RCC 7860 (cell line): ENCODE measurements at regions not wholly inside any gene's neighbourhood (a gene's known extent, or its start where the extent isn't known, plus 50 kb on each side); places are given as distances from the start of the nearest gene placed in this dataset.

Source experiments
- DNase-seq: peaks from one replicate; pipeline ENCODE4 v3.0.0-alpha.2; 2015; ENCODE audit warnings: low spot score
- FAIRE-seq: peaks from 2 replicates; lab custom pipeline; 2012; peaks lifted over from hg19 to GRCh38; lab: Jason Lieb, UNC

DNA sequence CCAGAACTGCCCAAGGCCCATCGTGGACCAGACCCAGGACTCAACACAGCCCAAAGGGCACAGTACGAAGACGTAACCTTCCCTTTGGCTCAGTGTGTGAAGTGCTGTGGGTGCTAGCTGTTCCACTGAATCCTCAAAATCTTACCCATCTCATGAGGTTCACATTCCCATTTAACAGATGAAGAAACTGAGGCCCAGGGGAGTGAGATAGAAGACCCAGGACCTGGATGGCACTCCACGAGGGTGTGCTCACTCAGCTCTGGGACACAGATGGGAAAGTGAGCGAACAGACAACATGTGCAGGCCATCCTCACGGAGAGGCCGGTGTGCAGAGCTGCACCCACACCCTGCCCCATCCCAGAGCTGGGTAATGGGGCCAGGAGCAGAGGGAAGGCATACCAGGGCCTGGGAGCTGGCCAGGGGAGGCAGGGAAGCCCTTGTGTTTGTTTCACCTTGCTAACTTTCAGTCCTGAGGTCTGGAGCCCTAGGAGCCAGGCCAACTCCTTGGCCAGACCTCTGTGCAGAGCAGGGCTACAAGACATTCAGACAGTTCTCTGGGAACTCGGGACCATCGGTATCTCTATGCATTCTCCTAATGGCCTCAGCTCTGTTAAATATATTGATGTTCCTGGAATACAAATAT lies 100.3 kb upstream of the ZMIZ1 start:
- FAIRE-seq (no peak), DNase-seq (no peak)

DNA sequence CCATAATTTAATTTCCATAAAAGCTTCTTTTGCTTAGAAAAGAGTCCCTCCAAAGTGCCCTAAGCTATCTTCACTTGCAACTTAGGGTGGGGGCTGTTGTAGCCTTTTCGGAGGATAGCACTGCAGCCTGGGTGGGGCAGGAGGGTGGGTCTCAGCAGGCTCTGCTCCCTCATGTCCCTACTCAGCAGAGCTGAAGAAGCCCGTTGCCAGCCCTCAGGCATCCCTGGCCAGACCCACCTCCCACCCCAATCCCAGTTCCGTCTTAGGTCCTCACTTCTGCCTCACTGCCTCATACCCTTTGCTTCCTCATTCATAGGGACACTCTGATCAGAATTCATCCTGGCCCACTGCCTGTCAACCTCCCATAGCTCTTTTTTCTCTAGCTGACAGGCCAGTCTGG lies 99.8 kb upstream of the ZMIZ1 start:
- no peak for FAIRE-seq
- no peak for DNase-seq

DNA sequence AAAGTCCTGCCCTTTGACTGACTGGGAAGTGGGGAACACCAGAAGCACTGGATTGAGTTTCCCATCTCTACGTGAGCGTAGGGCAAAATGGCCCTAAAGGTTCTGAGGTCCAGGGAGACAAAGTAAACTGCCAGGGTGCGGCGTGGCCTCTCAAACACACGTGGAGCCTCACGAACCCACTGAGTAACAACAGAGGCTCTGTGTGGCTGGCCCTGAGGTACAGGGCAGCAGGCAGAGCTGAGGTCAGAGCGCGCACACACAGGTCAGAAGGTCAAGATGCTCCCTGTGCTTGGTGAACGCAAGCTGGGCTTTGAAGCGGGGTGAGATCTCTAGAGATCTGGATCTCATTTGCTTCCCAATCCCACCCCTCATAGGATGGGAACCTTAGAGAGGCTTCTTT lies 99.0 kb upstream of the ZMIZ1 start:
- DNase-seq (no peak), FAIRE-seq (no peak)

DNA sequence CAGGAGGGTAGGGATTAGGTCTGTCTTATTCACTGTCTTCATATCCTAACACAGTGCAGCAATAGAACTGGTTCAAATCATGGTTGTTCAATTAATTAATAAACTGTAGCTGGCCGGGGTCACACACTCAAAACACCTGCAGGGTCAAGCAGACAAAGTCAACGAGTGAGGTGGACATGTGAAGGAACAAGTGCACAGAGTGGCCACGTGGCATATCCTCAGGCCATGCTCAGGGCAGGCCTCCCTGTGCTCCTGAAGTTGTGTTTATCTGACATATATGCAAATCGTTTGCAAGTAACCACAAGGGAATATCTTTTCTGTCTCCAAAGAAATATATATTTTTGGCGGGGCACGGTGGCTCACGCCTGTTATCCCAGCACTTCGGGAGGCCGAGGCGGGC lies 98.5 kb upstream of the ZMIZ1 start:
- no peak for FAIRE-seq
- DNase-seq = no peak

DNA sequence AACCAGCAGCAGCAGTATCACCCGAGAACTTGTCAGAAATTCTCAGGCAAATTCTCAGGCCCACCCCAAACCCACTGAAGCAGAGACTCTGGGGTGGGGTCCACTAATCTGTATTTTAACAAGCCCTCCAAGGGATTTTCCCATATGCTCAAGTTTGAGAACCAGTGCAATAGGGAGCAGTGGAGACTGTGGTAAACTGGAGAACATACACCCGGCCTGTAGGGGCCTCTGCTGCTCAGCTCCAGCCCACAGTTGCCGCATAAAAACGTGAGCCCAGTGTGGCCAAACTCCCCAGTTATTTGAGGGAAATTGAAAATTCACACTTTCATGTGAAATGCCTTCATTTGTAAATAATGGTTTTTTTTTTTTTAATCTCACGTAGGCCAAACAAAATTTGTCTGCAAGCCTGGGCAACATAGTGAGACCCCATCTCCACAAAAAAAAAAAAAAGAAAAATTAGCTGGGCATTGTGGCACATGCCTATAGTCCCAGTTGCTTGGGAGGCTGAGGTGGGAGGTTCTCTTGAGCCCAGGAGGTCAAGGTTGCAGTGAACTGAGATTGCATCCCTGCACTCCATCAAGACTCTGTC lies 97.6 kb upstream of the ZMIZ1 start:
- FAIRE-seq = no peak
- no peak for DNase-seq

DNA sequence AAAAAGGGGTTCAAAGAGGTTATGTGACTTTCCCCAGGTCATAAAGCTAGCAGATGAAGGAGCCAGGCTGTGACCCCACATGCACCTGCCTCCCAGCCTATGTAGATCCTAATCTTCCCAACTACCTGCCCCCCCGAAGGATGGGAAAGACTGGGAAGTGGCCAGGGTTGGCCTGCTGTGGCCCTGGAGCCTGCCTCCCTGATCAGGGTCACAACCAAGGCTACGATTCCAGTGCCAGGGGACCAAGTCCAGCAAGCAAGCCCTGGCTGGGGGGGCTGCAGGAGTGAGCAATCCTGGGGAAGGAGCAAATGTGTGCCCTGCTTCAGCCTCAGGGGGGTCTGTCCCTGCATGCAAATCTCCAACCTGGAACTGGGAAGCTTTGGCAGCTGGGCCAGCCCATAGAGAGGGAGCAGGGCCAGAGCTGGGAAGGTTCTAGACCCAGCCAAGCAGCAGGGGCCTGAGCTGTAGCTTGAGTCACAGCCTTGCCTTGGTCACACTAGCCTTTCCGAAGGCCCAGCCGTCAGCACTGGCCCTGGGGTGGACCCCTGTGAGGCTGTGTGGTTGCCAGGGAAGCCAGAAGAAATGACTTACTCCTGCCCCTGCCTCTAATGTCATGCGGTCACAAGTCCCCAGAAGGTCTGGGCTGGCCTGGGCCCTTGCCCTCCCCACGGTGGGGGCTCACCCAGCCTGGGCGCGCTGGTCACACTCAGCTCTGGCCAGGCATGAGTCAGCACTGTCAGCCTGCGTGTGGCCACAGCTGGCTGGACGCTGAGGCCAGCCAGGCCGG lies 96.4 kb upstream of the ZMIZ1 start:
- FAIRE-seq (peak; percentile 92), DNase-seq (peak; percentile 99)

DNA sequence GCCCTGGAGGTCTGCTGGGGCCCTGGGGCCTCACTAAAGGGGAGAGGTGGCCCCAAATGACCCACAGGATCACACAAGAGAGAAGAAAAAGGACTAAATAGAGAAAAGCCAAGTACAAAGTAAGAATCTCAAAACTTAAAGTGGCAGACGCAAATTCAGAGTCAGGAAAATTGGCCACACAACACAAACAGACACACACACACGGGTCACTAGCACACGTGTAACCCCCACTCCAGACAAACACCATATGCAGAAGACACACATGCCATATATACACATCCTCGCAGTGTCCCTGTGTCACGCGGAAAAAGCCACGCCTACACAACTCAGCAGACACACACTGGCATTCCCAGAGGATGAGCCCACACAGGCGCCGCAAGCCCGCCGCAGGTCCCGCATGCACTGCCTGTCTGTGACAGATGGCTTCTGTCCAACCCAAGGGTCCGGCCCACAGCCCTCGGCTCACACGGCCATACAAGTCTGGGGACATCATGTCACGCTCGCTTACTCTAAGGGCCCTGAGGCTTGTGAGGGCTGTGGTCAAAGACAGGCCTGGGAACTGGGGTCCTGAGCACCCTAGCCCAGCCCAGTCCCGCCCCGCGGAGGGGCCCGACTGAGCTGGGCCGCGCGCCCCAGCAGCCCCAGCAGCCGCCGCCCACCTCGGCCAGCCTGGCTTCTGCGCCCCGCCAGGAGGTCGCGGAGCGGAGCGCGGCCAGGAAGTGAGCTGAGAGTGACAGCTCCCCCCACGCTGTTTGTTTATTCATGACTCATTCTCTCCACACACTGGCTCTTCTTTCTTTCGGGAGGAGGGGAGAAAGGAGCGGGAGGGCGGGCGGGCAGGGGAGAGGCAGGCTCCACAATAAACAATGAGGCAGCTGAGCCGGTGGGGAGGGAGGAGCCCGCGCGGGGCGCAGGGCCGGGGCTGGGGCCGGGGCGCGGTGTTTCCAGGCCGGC lies 95.5 kb upstream of the ZMIZ1 start:
- FAIRE-seq (peak; percentile 40), DNase-seq (peak; percentile 96)

DNA sequence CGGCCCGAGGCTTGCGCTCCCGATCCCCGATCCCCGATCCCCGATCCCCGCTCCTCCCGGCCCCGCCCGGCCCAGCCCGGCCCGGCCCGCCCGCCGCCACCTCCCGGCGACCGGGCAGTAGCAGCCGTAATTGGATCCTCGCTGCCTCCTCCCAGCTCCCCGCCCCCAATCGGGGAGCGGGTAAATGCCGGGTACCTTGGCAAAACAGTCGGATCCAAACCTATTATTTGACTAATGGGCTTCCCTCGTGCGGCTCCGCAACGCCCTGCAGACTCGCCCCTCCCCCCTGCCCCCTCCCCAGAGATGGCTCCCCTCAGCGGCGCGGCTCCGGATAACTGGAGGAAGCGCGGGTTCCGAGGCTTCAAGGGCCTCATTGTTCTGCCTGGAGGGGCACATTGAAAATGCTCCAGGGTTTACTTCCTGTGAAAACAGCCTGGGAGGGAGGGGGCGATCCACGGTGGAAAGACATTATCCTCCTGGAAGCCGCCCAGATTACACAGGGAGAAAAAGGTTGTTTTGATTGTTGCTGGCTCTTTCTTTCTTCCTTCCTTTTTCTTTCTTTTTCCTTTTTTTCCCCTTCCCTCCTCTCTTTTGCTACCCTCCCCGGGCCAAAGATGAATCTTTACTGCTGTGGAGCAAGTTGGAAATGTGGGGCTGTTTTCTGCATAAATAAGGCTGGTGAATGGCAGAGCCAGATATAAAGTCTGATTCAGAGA lies 94.7 kb upstream of the ZMIZ1 start:
- DNase-seq = peak; percentile 54
- FAIRE-seq = no peak

DNA sequence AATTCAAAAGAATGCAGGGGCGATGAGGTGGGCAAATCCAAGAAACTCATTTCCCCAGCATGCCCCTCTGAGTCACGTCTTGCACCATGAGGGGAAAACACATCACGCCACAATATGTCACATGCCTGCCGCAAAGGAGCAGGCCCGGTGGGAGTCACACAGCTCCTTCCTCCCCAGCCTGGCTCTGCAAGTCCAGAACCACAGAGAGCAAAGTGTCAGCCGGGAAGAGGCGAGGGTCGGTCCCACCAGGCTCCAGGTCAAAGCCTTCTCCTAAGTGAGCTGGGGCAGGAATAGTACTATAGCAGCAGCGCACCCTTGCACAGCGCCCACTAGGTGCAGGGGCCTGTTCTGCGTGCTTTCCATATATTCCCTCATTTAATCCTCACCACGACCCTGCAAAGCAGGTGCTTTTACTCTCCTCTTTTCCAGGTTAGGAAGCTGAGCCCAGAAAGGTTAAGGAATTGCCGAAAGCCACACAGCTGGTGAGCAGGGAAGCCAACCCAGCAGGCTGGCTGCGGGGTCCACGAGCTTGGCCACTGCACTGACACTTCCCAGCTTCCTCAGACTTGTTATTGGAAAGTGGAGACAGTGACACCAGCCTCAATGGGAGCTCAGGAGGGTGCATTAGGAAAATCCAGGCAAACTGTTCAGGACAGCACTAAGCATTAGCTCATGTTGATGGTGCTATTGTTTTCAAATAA lies 94.0 kb upstream of the ZMIZ1 start:
- peak; percentile 93 for DNase-seq

DNA sequence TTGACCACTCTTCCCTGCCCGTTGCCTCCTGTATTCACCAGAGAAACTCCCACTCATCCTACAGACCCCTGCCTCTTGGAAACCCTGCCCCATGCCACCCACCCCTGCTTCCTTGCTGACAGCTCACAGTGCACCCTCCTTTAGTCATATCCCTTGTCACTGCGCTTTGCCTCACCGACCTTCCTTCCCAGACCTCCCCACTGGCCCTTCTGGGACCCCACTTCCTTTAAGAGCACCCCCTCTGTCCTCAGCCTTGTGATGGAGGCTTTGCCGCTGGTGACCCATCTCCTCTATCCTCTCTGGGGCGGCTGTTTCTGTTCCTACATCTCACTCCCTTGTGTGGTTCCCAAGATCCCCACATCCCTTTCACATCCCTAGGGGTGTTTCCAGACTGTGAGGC lies 92.8 kb upstream of the ZMIZ1 start:
- FAIRE-seq (no peak), DNase-seq (no peak)

More for the DNA sequence above, 94.0 kb upstream of the ZMIZ1 start:
- peak; percentile 69 for FAIRE-seq

DNA sequence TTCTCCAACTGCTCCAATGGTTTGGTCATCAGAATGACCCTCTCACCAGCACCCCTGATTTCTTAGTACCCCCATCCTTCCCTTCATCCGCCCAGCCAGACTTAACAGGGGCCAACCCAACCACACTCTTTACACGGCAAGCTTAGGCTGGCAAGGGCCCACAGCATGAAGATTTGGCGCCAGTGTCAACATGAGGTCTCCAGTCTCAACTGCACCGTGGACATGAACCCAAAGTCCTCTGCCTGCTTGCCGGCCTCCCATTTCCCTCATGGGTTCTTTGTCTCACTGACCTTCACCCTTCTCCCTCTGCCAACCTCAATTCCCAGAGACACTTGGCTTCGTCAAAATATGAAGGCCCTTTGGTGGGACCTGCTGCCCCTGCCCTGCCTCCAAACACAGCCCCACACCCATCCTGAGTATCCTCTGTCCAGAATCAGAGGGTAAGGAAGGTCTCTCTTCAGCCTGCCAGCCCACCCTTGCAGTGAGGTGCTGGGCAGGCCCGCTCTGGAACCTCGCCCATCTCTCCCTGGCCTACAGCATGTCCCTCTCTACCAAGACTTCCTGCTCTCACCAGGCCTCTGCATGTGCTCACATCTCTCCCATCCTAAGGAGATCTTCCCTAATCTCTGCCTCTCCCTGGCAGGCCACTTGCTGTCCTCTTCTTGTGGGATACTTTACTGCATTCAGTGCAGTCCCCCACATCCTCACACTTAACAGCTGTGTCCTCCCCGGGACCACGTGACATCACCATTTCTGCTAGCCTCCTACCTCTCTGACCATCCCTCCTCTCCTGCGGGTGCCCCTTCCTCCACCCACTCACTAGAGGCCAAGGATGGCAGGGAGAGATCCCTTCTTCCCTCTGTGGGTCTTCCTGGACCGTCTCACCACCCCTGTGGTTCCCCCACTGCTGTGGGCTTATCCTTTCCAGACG lies 91.7 kb upstream of the ZMIZ1 start:
- no peak for FAIRE-seq

DNA sequence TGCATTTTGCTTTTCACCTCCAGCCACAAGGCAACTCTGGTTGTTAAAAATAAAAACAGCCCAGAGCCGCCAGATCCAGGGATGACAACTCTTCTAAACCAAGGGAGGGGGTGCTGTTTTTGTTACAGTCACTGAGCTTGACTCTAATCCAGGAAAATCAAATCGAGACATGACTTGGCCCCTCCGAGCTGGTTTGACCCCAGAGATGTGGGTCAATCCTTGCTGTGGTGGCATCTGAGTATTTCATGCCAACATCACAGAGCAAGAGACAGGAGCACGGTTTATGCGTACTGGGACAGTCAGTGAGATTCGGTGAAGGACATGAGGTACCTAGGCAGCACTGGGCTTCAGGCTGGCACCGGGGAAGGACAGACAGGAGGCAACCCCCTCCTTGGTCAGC lies 88.8 kb upstream of the ZMIZ1 start:
- no peak for FAIRE-seq

More for the DNA sequence above, 91.7 kb upstream of the ZMIZ1 start:
- no peak for DNase-seq

DNA sequence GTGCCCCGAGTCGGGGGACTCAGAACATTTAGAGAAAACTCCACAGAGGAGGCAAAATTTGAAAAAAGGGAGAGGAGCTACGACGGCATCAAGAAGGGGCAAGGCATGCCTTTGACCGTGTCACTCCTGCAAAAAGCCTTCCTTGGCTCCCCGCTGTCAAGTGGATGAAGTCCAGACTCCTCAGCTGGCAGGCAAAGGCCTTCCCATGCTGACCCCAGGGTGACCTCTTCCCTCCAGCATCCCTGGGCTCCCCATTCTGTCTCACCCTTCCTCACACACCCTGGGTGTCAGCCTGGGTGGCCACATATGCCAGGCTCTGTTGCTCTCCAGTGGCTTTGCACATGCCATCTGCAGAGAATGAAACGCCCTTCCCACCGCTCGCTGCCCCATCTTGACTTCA lies 88.4 kb upstream of the ZMIZ1 start:
- DNase-seq = no peak

More for the DNA sequence above, 88.8 kb upstream of the ZMIZ1 start:
- no peak for DNase-seq

DNA sequence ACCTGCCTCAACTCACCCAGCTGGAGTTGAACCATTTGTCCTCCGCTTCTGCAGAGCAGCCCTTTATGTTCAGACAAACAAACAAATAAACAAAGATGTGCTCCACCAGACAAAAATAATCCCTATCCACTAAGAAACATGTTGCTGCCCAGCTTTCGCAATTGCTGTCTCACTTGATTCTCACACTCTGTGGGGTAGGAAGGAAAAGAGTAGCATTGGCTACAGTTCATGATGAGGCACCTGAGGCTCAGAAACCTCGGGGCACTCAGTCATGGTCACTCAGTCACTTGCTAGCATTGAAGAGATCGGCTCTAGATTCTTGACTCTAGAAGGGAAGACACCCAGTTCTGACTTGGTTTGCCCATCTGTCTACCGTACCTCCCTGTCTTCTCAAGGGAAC lies 88.0 kb upstream of the ZMIZ1 start:
- DNase-seq = no peak
- FAIRE-seq = no peak

More for the DNA sequence above, 88.4 kb upstream of the ZMIZ1 start:
- no peak for FAIRE-seq

DNA sequence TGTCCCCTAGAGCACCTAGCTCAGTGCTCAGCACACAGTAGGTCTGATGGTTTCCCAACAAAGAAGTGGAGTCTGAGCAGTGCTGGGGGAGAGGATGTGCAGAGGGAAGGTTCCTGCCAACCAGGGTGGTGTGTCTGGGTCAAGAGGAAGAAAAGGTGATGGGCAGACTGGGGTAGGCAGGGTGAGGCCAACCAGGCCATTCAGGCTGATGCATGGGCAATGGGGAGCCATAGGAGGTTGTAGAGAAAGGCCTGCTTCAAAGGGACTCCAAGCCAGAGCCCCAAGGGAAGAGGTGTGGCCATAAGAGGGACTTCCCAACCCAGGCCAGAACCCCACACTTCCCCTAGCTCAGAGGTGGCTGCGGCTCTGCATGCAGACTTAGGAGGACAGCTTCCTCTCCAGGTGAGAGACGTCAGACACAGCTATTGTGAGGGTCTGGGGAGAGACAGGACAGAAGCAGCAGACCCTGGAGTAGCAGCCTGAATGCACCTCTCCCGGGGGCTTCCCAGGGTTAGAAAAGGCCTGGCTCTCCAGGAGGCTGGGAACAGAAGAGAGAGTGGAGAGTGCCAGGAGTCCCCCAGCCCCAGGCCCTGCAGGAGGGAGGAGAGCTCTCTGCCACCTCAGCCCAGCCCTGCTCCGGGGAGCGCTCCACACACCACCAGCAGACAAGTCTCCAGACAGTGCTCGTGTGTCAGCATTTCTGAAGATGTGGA lies 87.4 kb upstream of the ZMIZ1 start:
- FAIRE-seq (no peak), DNase-seq (no peak)

DNA sequence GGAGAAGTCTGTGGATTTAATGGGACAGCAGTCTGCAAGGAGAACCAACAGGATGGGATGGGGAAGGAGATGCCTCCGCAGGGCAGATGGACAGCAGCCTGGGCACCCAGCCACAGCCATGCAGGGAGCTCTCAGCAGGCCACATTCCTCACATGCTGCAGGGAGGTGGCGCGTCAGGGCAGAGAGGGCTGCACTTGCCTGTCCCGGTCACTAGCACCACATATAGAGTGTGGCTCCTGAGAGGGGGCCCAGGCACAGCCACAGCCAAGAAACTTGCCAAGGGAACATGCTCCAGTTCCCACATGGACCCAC lies 86.8 kb upstream of the ZMIZ1 start:
- no peak for FAIRE-seq

DNA sequence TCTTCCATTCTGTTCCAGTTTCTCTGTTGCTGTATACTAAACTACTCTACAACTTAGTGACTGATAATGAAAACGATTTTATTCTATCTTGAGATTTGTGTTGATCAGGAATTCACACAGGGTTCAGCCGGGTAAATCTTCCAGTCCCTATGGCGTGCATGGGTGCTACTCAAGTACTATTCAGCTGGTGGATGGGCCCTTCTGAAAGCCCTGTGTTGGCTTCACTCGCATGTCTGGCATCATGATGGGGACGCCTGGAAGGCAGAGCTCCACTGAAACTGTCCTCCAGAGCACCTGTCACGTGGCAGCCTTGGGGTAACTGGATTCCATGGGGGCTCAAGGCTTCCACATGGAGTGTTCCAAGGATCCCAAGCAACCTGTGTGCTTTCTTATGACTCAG lies 86.0 kb upstream of the ZMIZ1 start:
- DNase-seq = no peak
- no peak for FAIRE-seq

More for the DNA sequence above, 86.8 kb upstream of the ZMIZ1 start:
- DNase-seq = no peak

DNA sequence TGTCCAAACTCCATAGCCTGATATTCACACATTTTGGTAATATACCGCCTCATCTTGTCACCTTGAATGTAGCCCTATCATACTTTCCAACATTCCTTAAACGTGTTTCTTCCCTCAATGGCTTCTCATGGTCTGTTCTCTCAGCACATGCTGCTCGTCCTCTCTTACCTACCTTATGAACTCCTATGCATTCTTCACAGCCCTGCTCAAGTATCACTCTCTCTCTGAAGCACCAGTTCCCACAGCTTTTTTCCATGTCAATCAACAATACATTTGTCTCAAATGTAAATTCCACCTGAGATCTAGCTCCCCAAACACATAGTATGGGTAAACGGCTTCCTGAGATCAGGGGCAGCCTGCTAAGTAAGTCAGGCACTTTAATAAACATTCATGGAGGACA lies 85.2 kb upstream of the ZMIZ1 start:
- DNase-seq = no peak
- FAIRE-seq = no peak
